K562 (cell line): ENCODE measurements at regions not wholly inside any gene's neighbourhood (a gene's known extent, or its start where the extent isn't known, plus 50 kb on each side); places are given as distances from the start of the nearest gene placed in this dataset.

Experiments
- BCLAF1 ChIP-seq, 2 experiments: fragments of 450-650 bp in 1 of 2; IDR thresholded peaks; 2 replicates each; pipeline ENCODE4 v1.6.1; 2011 to 2017; ENCODE audit warnings: low read depth in 2 of 2, antibody characterized with exemption in 1 of 2, borderline replicate concordance in 1 of 2, low read length in 1 of 2, mild to moderate bottlenecking in 1 of 2, mixed read lengths in 1 of 2; ENCODE audit not compliant: control insufficient read depth in 1 of 2
- CBX5 ChIP-seq: IDR thresholded peaks from 2 replicates; pipeline ENCODE4 v1.6.1; 2014; ENCODE audit warnings: low read depth, borderline replicate concordance
- CTCF ChIP-seq, 3 experiments: IDR thresholded peaks in 2 of 3; conservative IDR thresholded peaks in 1 of 3; 2 replicates each; pipeline ENCODE4 v1.5.1; 2011 to 2012; ENCODE audit warnings: low read length in 3 of 3, mild to moderate bottlenecking in 3 of 3, control low read depth in 2 of 3, improper control_type of control experiment in 1 of 3, inconsistent platforms in 1 of 3, low read depth in 1 of 3, mixed read lengths in 1 of 3, moderate library complexity in 1 of 3; ENCODE audit not compliant: insufficient read depth in 2 of 3
- EZH2 ChIP-seq: IDR thresholded peaks from 2 replicates; pipeline ENCODE4 v1.6.1; 2012; ENCODE audit warnings: low read depth, mild to moderate bottlenecking, inconsistent platforms, low read length, borderline replicate concordance
- FOXJ3 ChIP-seq: sonication (generic); formaldehyde crosslinking; IDR thresholded peaks from 2 replicates; pipeline ENCODE4 v1.4.0; 2020; ENCODE audit warnings: mild to moderate bottlenecking, missing genetic modification reagents
- TCF7L2 ChIP-seq: fragments of 150-350 bp; IDR thresholded peaks from 2 replicates; pipeline ENCODE4 v1.6.1; 2016; ENCODE audit warnings: low read depth, mild to moderate bottlenecking, low read length, moderate library complexity
- ZNF609 ChIP-seq: sonication (generic); formaldehyde crosslinking; IDR thresholded peaks from 2 replicates; pipeline ENCODE4 v1.8.1; 2023; ENCODE audit warnings: missing genetic modification reagents, mild to moderate bottlenecking, borderline replicate concordance

DNA sequence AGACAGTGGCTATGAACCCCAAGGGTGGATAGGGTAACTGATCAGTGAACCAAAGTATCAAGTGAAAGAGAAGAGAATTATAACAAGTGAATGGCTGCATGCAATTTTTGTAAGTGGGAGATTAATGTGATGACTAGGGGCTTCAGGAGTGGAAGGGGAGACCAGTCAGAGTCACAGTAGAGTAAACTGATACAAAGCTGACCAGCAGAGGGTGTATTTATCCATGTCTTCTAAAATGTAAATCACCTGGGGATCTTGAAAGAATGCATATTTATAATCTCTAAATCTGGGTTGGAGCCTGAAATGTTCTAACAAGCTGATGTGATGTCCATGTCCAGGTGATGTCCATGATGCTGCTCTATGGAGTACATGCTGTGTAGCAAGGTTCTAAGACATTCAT lies 1351.3 kb upstream of the CHAC2 start:
- TF ChIP-seq EZH2 (no peak), TCF7L2 (no peak), CBX5 (no peak), ZNF609 (CRISPR knock-in tag) (no peak), CTCF (IDR thresholded peaks at IDR 0.05 in 2 of 3, conservative IDR thresholded peaks at IDR 0.05 in 1 of 3; ENCODE audit: insufficient read depth in 2 of 3, low read depth in 1 of 3, low read length in 3 of 3) (no peak), FOXJ3 (CRISPR knock-in tag) (no peak), BCLAF1 (IDR thresholded peaks at IDR 0.05; ENCODE audit: borderline replicate concordance in 1 of 2, control insufficient read depth in 1 of 2, low read depth in 2 of 2, low read length in 1 of 2) (no peak)
